ENCODE measurements at regions not wholly inside any gene's neighbourhood (a gene's known extent, or its start where the extent isn't known, plus 50 kb on each side); places are given as distances from the start of the nearest gene placed in this dataset.

DNA sequence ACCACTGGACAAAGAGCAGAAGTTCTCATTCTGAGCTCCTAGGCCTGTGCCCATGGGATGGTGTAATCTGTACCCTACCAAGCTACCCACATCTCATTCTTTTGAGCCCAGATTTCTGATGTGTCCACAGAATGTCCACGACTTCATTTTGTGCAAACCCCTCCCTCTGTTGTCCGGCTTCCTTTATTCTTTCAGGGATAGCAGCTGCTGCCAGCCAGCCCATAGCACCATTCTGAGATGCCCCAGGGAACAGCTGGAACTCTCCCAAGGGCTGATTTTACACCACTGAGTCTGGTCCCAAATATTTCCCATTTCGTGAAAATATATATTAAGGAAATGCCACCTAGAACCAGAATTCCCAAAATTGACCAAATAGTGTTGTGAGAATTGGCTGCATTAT, 236.6 kb downstream of the SATB1 start:
- H3K79me2 ChIP-seq (ENCODE audit: control insufficient read depth in 1 of 2, insufficient read depth in 2 of 2, low read length in 2 of 2), result no peaks in the 10 kb centered on the region
- no peak overlapping the region for H3K4me2 ChIP-seq (ENCODE audit: insufficient read depth in 1 of 2, low read depth in 2 of 2, low read length in 2 of 2)
- H2AFZ ChIP-seq (ENCODE audit: low read length), result no peak overlapping the region
- H3K79me1 ChIP-seq (ENCODE audit: low read depth, low read length), result no peaks in the 10 kb centered on the region
- H4K5ac ChIP-seq (ENCODE audit: insufficient read length, low read depth, low read length), result no peak overlapping the region
- H4K91ac ChIP-seq (replicated peaks; ENCODE audit: insufficient read length, low read length), result no peak overlapping the region
- H2AK5ac ChIP-seq (ENCODE audit: low read depth, low read length), result no peak overlapping the region
- ChIA-PET CTCF (ENCODE audit: partially characterized antibody) (no interaction called here), POLR2A (ENCODE audit: partially characterized antibody) (no interaction called here)
- no peak overlapping the region for H4K8ac ChIP-seq (ENCODE audit: extremely low read depth, insufficient read depth, low read length)
- no peaks in the 10 kb centered on the region for H3K27me3 ChIP-seq (replicated peaks in 1 of 4; ENCODE audit: control insufficient read depth in 3 of 4, extremely low read depth in 1 of 4, insufficient read depth in 3 of 4, low read length in 3 of 4)
- TF ChIP-seq JUN (IDR thresholded peaks at IDR 0.05; ENCODE audit: low read depth, low read length), result no peak
- no peak for TF ChIP-seq CEBPB (IDR thresholded peaks at IDR 0.05; ENCODE audit: low read depth, low read length)
- no peak for TF ChIP-seq POLR2A (IDR thresholded peaks at IDR 0.05; ENCODE audit: control extremely low read depth in 1 of 2, low read depth in 2 of 2, low read length in 2 of 2)
- TF ChIP-seq SIX5 (IDR thresholded peaks at IDR 0.05; ENCODE audit: low read depth, low read length), result no peak
- TF ChIP-seq POLR2AphosphoS5 (IDR thresholded peaks at IDR 0.05; ENCODE audit: low read depth, low read length), result no peak
- no peak for TF ChIP-seq SIRT6 (IDR thresholded peaks at IDR 0.05; ENCODE audit: low read length)
- no peak for TF ChIP-seq CBX8 (IDR thresholded peaks at IDR 0.05; ENCODE audit: borderline replicate concordance, low read depth, low read length)
- no peak for TF ChIP-seq ASH2L (IDR thresholded peaks at IDR 0.05; ENCODE audit: low read length)
- FAIRE-seq (no peak), DNase-seq (ENCODE audit: low read depth in 1 of 2, low spot score in 2 of 2) (no peak)
- no peak overlapping the region for H2BK5ac ChIP-seq (ENCODE audit: low read depth, low read length)
- no peak overlapping the region for H3K14ac ChIP-seq (ENCODE audit: insufficient read length)
- H3K23ac ChIP-seq (ENCODE audit: insufficient read length), result no peak overlapping the region
- H2BK120ac ChIP-seq (replicated peaks; ENCODE audit: low read depth, low read length), result no peak overlapping the region
- no peak overlapping the region for H3K27ac ChIP-seq (ENCODE audit: low read depth, low read length)
- no peak overlapping the region for H3K56ac ChIP-seq (replicated peaks; ENCODE audit: insufficient read length, low read depth, low read length)
- 87% methylated on average over 3 of the region's 3 CpGs; no CpG with 5 or more reads in 1 of the 2 experiments for WGBS, 2 experiments (ENCODE audit: extremely low coverage in 1 of 2, insufficient coverage in 1 of 2, insufficient read length in 1 of 2, insufficient replicate concordance in 2 of 2, low coverage in 1 of 2, low lambda C conversion rate in 2 of 2, missing lambda C conversion rate in 1 of 2)
- H3K9ac ChIP-seq (replicated peaks in 1 of 4; ENCODE audit: extremely low read depth in 1 of 4, low read depth in 3 of 4, low read length in 3 of 4), result no peak overlapping the region
- no peak overlapping the region for H2BK12ac ChIP-seq (ENCODE audit: low read depth, low read length)
- H2BK15ac ChIP-seq (ENCODE audit: low read length), result no peak overlapping the region
- no peak overlapping the region for H3K4me3 ChIP-seq (ENCODE audit: extremely low read depth in 1 of 4, insufficient read depth in 2 of 4, low read depth in 3 of 4, low read length in 4 of 4)
- no peaks in the 10 kb centered on the region for H3K23me2 ChIP-seq (ENCODE audit: low read depth, low read length)
- H3K4ac ChIP-seq (replicated peaks; ENCODE audit: insufficient read length, low read depth, low read length), result no peak overlapping the region
- H3K36me3 ChIP-seq (ENCODE audit: control insufficient read depth in 2 of 4, insufficient read depth in 4 of 4, low read length in 3 of 4), result no peaks in the 10 kb centered on the region
- no peaks in the 10 kb centered on the region for H4K20me1 ChIP-seq (replicated peaks in 1 of 2; ENCODE audit: control insufficient read depth in 1 of 2, insufficient read depth in 2 of 2, low read length in 2 of 2)
- H3K18ac ChIP-seq (ENCODE audit: extremely low read depth, low read length), result no peak overlapping the region
- H3K9me3 ChIP-seq (ENCODE audit: insufficient read depth in 2 of 2, low read depth in 1 of 2, low read length in 1 of 2), result no peaks in the 10 kb centered on the region
- no peaks in the 10 kb centered on the region for H3K4me1 ChIP-seq (replicated peaks in 1 of 4; ENCODE audit: control insufficient read depth in 3 of 4, insufficient read depth in 4 of 4, low read length in 3 of 4)
- no peak overlapping the region for H2BK20ac ChIP-seq (ENCODE audit: low read length)

Data from H1 (cell line).